HG03060 (cell line): ENCODE measurements at regions not wholly inside any gene's neighbourhood (a gene's known extent, or its start where the extent isn't known, plus 50 kb on each side); places are given as distances from the start of the nearest gene placed in this dataset.

Experiments used
- ATAC-seq: cut with Tn5 transposase; IDR thresholded peaks from one replicate; pipeline ENCODE4 v1.9.1; 2021; ENCODE audit warnings: low read depth, moderate number of reproducible peaks; ENCODE audit not compliant: unreplicated experiment

DNA sequence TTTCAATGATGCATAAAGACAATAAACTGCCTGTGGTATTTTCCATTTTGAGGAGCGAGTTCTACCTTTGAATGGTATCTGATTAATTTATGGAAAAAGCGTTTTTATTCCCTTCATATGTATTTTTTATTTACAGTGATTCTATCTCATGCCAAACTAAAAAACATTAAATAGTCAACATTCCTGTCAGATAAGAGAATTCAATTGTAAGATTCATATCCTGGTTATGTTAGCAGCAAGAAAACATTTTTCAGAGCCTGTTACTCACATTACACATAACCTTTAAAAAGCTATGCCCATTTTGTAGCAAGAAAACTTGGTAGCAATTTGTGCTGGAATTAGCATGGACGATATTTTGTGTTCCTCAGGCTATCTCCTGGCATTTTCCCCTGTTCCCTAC lies 55.1 kb upstream of the PRLR start:
- ATAC-seq = no peak

- ATAC-seq = no peak
These were observed 54.7 kb upstream of the PRLR start for GRCh38 chr5:35285011-35285410.

DNA sequence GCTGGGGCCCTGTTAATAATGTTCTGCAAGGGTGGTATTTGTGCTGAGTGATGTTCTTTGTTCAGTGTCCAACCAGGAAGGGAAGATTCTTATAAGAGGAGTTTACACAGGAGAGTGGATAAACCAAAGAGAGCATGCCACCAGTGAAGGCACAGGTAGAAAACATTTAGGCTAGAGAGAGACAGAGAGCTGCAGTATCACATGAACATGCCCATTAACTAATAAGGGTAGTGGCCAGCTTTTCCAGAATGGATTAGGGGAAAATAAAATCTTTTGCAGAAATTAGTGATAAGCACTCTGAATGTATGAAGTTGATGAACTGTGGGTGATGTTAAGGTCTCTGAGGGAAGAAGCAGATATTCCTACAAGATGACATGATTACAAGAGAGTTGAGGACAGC lies 54.1 kb upstream of the PRLR start:
- no peak for ATAC-seq

GRCh38 chr5:35282810-35283209 lies 52.5 kb upstream of the PRLR start:
- no peak for ATAC-seq

- ATAC-seq = no peak
These were observed 51.3 kb upstream of the PRLR start for GRCh38 chr5:35281613-35282012.
